GM21619 (cell line): ENCODE measurements at regions not wholly inside any gene's neighbourhood (a gene's known extent, or its start where the extent isn't known, plus 50 kb on each side); places are given as distances from the start of the nearest gene placed in this dataset.

Experiments
- ATAC-seq: cut with Tn5 transposase; IDR thresholded peaks from one replicate; pipeline ENCODE4 v1.9.1; 2021; ENCODE audit not compliant: unreplicated experiment

DNA sequence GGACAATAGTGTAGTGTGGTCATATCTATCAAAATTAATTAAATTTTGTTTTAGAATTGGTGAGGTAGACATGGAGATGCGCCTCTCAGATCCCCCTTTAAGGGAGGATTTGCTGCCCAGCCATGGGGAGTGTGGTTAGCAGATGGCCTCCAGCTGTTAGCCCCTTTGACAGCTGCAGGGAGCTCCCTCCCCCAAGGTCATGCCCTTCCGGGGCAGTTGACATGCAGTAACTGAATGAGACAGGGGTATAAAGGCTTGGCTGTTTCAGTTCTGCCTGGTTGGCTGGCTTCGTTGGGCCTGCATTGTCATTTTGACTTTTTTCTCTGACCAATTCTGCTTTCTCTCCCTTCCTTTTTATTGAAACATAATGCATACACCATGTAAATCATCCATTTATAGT lies 291.5 kb upstream of the SRRM4 start:
- ATAC-seq: peak; percentile 83

- ATAC-seq: no peak
These were observed 290.8 kb upstream of the SRRM4 start for GRCh38 chr12:118690506-118690905.

DNA sequence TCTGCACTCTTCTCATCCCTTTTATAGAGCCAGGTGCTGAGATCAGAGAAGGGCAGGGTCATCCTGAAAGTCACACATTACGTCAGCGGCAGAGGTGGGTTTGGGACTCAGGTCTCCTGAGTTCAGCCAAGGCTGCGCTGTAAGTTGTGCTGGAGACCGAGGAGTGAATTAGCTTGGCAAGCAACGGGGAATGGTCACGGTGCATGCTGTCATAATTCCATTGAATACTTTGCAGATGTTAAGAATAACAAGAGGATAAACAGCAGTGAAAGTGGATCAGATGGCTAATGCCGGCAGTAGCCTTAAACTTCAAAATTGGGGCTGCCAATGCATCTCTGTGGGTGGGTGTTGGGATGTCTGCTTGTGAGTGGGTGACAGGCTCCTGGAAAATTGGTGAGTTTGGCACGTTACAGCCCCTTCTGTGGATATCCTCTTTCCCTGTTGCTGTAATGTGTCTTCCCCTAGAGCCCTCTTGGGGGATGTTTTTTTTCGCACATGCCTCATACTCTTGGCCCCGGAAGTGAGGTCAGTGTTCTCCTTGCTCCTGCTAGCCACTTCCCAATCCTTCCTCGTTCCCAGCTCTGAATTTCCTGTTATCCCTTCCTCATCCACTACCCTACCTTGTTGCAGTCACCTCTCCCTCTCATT lies 287.1 kb upstream of the SRRM4 start:
- ATAC-seq: no peak

GRCh38 chr12:118704527-118705241 lies 276.7 kb upstream of the SRRM4 start:
- ATAC-seq: no peak

DNA sequence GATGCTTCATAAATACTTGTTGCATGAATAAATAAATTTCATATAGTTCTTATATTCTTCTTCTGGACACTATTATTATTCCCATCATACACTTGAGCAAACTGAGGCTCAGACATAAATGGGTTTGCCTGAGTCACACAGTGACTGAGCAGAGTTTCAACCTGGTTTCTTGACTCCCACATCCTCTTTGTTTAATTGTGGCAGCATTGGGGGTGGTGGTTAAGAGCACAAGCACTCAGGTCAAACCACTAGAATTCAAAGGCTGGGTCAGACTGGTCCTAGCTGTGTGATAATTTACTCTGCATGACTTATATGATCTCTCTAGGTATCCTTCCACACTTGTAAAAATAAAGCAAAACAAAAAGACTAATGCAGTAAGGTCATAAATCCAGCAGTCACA lies 274.9 kb upstream of the SRRM4 start:
- no peak for ATAC-seq

DNA sequence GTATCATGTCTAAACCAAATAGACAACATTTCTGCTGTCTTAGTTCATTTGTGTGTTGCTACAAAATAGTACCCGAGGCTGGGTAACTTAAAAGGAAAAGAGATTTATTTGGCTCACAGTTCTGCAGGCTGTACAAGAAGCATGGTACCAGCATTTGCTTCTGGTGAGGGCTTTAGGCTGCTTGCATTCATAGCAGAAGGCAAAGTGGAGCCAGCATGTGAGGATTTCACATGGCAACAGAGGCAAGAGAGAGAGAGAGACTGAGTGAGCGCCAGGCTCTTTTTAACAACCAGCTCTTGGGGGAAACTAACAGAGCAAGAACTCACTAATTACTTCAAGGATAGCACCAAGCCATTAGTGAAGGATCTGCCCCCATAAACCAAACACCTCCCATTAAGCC lies 271.4 kb upstream of the SRRM4 start:
- no peak for ATAC-seq

- no peak for ATAC-seq
These were observed 270.2 kb upstream of the SRRM4 start for GRCh38 chr12:118711185-118711584.

DNA sequence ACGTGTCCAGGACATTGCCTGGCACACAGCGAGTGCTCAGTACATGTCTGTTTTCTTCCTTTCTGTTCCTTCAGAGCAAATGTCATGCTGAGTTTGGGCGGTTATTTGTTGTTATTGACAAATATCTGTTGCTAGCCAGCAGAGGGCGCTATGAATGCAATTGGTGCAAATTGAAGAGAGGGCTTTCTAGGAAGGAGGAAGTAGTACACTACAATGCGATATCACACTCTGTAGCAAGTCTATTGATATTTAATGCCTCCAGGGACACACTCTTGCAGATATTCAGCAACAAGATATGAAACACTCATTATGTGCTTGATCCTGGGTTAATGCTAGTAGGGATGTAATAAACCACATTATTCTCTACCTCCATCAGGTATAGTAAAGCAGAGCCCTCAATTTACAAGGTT lies 267.3 kb upstream of the SRRM4 start:
- ATAC-seq: peak; percentile 85

DNA sequence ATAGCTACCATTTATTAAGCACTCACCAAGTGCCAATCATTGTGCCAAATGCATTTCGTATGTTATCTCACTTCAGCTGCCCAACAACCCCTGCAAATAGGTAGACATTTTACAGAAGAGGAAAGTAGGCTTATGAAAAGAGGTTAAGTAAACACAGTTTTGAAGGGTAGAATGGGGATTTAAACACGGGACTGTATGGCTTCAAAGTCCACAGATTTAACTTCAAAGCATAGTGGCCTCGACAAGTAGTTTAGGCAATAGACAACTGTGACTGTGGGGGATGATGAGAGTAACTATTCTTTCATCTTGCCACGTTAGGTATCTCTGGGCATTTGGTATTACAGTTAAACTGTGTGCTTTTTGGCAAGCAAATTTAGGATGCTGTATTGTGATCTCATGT lies 266.8 kb upstream of the SRRM4 start:
- ATAC-seq: no peak

DNA sequence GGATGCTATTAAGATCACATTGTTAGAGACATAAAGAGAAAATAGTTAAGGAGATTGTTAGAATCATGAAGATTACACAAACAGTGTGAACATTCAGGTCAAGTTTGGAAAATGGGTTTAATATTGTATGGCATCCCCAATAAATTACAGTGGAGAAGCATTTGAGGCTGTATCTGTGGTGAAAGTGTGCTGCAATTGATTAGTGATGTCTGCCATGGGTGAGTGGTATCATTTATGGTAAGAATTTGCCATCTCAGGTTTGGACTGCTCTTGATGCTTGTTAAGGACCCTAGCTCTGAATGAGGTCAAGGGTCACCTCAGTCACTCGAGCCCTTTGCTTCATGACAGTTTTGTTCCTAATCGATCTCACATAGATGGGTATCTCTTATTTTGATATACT lies 265.7 kb upstream of the SRRM4 start:
- no peak for ATAC-seq

- no peak for ATAC-seq
These were observed 254.0 kb upstream of the SRRM4 start for GRCh38 chr12:118727196-118727978.

- ATAC-seq: no peak
These were observed 253.4 kb upstream of the SRRM4 start for GRCh38 chr12:118727979-118728366.

DNA sequence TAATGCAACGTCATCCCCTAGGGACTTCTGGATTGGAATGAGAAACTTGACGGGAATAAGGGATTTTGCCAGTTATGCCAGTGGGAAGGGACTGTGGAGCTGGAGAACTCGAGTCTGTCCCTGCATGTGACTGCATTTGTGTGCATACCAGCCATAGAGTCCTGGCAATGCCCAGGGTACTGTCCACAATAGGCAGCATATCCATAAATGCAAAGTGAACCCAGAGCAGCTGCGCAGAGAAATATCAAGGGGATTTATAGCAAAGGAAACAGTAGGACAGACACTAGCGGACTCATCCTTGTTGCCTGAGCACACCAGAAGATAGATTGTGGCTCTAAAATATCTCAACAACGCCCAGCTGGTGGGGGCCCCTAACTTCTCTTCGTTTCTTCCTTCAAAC lies 247.1 kb upstream of the SRRM4 start:
- no peak for ATAC-seq

GRCh38 chr12:118737985-118738540 lies 243.3 kb upstream of the SRRM4 start:
- ATAC-seq: no peak

GRCh38 chr12:118741194-118741593 lies 240.1 kb upstream of the SRRM4 start:
- ATAC-seq: no peak

GRCh38 chr12:118742431-118742830 lies 238.9 kb upstream of the SRRM4 start:
- no peak for ATAC-seq

DNA sequence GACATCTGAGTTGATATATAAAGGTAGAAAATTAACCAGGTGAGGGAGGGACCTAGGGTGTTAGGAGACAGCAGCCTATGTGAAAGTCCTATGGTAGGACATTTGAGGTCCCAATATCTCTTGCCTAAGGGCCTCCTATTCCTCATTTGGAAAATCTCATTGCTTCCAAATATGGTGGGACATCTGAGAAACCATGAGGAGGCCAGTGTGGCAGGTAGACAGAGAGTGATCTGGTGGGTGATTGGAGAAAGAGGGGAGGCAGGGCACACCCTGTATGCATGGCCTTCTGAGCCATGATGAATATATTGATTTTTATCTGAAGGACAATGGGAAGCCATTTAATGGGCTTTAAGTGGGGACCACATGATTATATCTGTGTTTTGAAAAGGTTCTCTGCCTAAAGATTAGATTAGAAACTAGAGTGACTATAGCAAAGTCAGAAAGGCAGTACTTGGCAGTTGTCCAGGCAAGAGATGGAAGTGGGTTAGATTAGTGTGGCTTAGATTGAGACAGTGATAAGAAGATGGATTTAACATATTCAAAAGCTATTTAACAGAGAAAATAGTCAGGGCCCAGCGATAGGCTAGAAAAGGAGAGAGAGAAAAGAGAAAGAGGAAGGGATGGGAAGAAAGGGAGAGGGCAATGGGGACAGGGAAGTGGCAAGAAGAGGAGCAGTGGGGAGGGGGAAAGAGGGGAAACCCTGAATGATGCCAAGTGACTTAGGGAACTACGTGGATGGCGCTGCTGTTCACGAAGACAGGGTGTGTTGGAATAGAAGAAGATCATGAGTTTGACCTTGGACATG lies 237.2 kb upstream of the SRRM4 start:
- ATAC-seq: no peak

- ATAC-seq: no peak
These were observed 235.2 kb upstream of the SRRM4 start for GRCh38 chr12:118746176-118746575.

GRCh38 chr12:118746960-118747359 lies 234.4 kb upstream of the SRRM4 start:
- no peak for ATAC-seq

GRCh38 chr12:118747771-118748170 lies 233.6 kb upstream of the SRRM4 start:
- no peak for ATAC-seq
